Fibroblast of gingiva (primary cell): ENCODE measurements at regions not wholly inside any gene's neighbourhood (a gene's known extent, or its start where the extent isn't known, plus 50 kb on each side); places are given as distances from the start of the nearest gene placed in this dataset.

Experiments
- DNase-seq: peaks from one replicate; pipeline ENCODE4 v3.0.0-alpha.2; 2011; ENCODE audit warnings: low read depth

GRCh38 chr3:113051787-113052186, 61.0 kb downstream of the GTPBP8 start:
- peak; percentile 73 for DNase-seq

- no peak for DNase-seq
These were observed 62.4 kb downstream of the GTPBP8 start for GRCh38 chr3:113053169-113053568.

GRCh38 chr3:113054552-113054951, 63.8 kb downstream of the GTPBP8 start:
- DNase-seq = peak; percentile 96

- no peak for DNase-seq
These were observed 64.4 kb downstream of the GTPBP8 start for GRCh38 chr3:113055201-113055600.

- DNase-seq = no peak
These were observed 65.2 kb downstream of the GTPBP8 start for GRCh38 chr3:113055961-113056360.

GRCh38 chr3:113057117-113057516, 66.3 kb downstream of the GTPBP8 start:
- DNase-seq = no peak

GRCh38 chr3:113058188-113058587, 67.4 kb downstream of the GTPBP8 start:
- no peak for DNase-seq

- no peak for DNase-seq
These were observed 71.9 kb downstream of the GTPBP8 start for GRCh38 chr3:113062705-113063104.

GRCh38 chr3:113063126-113063894, 72.5 kb downstream of the GTPBP8 start:
- DNase-seq = no peak

- DNase-seq = no peak
These were observed 73.4 kb downstream of the GTPBP8 start for GRCh38 chr3:113064183-113064582.

GRCh38 chr3:113065336-113065735, 74.6 kb downstream of the GTPBP8 start:
- no peak for DNase-seq

- DNase-seq = peak; percentile 82
These were observed 79.4 kb downstream of the GTPBP8 start for GRCh38 chr3:113070072-113070640.

- DNase-seq = peak; percentile 66
These were observed 79.9 kb downstream of the GTPBP8 start for GRCh38 chr3:113070681-113071113.

- no peak for DNase-seq
These were observed 84.8 kb downstream of the GTPBP8 start for GRCh38 chr3:113075588-113075987.

GRCh38 chr3:113079218-113079961, 88.6 kb downstream of the GTPBP8 start:
- DNase-seq = no peak

GRCh38 chr3:113084777-113085176, 94.0 kb downstream of the GTPBP8 start:
- DNase-seq = peak; percentile 89

GRCh38 chr3:113086560-113087461, 96.0 kb downstream of the GTPBP8 start:
- DNase-seq = peak; percentile 14

GRCh38 chr3:113088616-113089015, 97.8 kb downstream of the GTPBP8 start:
- no peak for DNase-seq

- DNase-seq = no peak
These were observed 100.6 kb downstream of the GTPBP8 start for GRCh38 chr3:113091417-113091816.

- DNase-seq = no peak
These were observed 102.0 kb downstream of the GTPBP8 start for GRCh38 chr3:113092746-113093145.

- no peak for DNase-seq
These were observed 103.8 kb downstream of the GTPBP8 start for GRCh38 chr3:113094337-113095221.
